H1 (cell line): ENCODE measurements at regions not wholly inside any gene's neighbourhood (a gene's known extent, or its start where the extent isn't known, plus 50 kb on each side); places are given as distances from the start of the nearest gene placed in this dataset.

Experiments
- CTCF ChIA-PET: fragments of 300-600 bp; sonication (Branson Sonifier 250); formaldehyde crosslinking; loops from one replicate; lab custom pipeline; 2021; ENCODE audit not compliant: partially characterized antibody; lab: Charles Lee
- POLR2A ChIA-PET: fragments of 300-600 bp; sonication (Branson Sonifier 250); formaldehyde crosslinking; loops from one replicate; lab custom pipeline; 2021; ENCODE audit warnings: inconsistent platforms; ENCODE audit not compliant: partially characterized antibody; lab: Charles Lee
- DNase-seq, 2 experiments: peaks; one replicate each; pipeline versions ENCODE4 v3.0.0 to v3.0.0-alpha.2; 2010 to 2022; ENCODE audit warnings: low spot score in 2 of 2, low read depth in 1 of 2, mixed read lengths in 1 of 2
- FAIRE-seq: peaks from 2 replicates; lab custom pipeline; 2011; peaks lifted over from hg19 to GRCh38; lab: Jason Lieb, UNC
- H2AFZ ChIP-seq: 2 replicates; pipeline ENCODE4 v1.8.1; 2012; ENCODE audit warnings: low read length, inconsistent platforms
- H2AK5ac ChIP-seq: 2 replicates; pipeline ENCODE4 v1.6.1; 2013; ENCODE audit warnings: low read depth, low read length
- H2BK120ac ChIP-seq: replicated peaks from 2 replicates; pipeline ENCODE3; 2013; ENCODE audit warnings: low read depth, low read length, inconsistent platforms
- H2BK12ac ChIP-seq: 2 replicates; pipeline ENCODE4 v1.6.1; 2013; ENCODE audit warnings: low read depth, low read length
- H2BK15ac ChIP-seq: 2 replicates; pipeline ENCODE4 v1.6.1; 2013; ENCODE audit warnings: low read length
- H2BK20ac ChIP-seq: 2 replicates; pipeline ENCODE4 v1.6.1; 2013; ENCODE audit warnings: low read length
- H2BK5ac ChIP-seq: 2 replicates; pipeline ENCODE4 v1.6.1; 2013; ENCODE audit warnings: low read depth, low read length
- H3K14ac ChIP-seq: 2 replicates; pipeline ENCODE4 v1.6.1; 2013; ENCODE audit warnings: inconsistent platforms; ENCODE audit not compliant: insufficient read length
- H3K18ac ChIP-seq: 2 replicates; pipeline ENCODE4 v1.6.1; 2013; ENCODE audit warnings: low read length; ENCODE audit errors: extremely low read depth
- H3K23ac ChIP-seq: 2 replicates; pipeline ENCODE4 v1.6.1; 2013; ENCODE audit warnings: inconsistent platforms; ENCODE audit not compliant: insufficient read length
- H3K23me2 ChIP-seq: 2 replicates; pipeline ENCODE4 v1.6.1; 2013; ENCODE audit warnings: low read depth, low read length
- H3K27ac ChIP-seq: 2 replicates; pipeline ENCODE4 v1.6.1; 2011; ENCODE audit warnings: low read depth, low read length, inconsistent platforms
- H3K27me3 ChIP-seq, 4 experiments: replicated peaks in 1 of 4; 1 replicate in 1 of 4; 2 replicates in 3 of 4; pipeline versions ENCODE4 v1.6.1 to v1.8.1; 2011 to 2013; ENCODE audit warnings: low read length in 3 of 4, mild to moderate bottlenecking in 3 of 4, inconsistent platforms in 2 of 4, mixed read lengths in 2 of 4, moderate library complexity in 1 of 4; ENCODE audit not compliant: control insufficient read depth in 3 of 4, insufficient read depth in 3 of 4; ENCODE audit errors: extremely low read depth in 1 of 4
- H3K36me3 ChIP-seq, 4 experiments: 2 replicates each; pipeline versions ENCODE4 v1.6.1 to v1.8.1; 2011 to 2013; ENCODE audit warnings: mild to moderate bottlenecking in 4 of 4, low read length in 3 of 4, moderate library complexity in 2 of 4, control low read depth in 1 of 4, inconsistent platforms in 1 of 4; ENCODE audit not compliant: insufficient read depth in 4 of 4, control insufficient read depth in 2 of 4
- H3K4ac ChIP-seq: replicated peaks from 2 replicates; pipeline ENCODE3; 2013; ENCODE audit warnings: low read length, low read depth, mixed read lengths, inconsistent platforms; ENCODE audit not compliant: insufficient read length
- H3K4me1 ChIP-seq, 4 experiments: replicated peaks in 1 of 4; 1 replicate in 1 of 4; 2 replicates in 3 of 4; pipeline versions ENCODE4 v1.6.1 to v1.8.1; 2011 to 2013; ENCODE audit warnings: low read length in 3 of 4, inconsistent platforms in 2 of 4, mixed read lengths in 1 of 4; ENCODE audit not compliant: insufficient read depth in 4 of 4, control insufficient read depth in 3 of 4
- H3K4me2 ChIP-seq, 2 experiments: 2 replicates each; pipeline versions ENCODE4 v1.6.1 to v1.8.1; 2011 to 2013; ENCODE audit warnings: low read depth in 2 of 2, low read length in 2 of 2, control low read depth in 1 of 2, inconsistent platforms in 1 of 2, mild to moderate bottlenecking in 1 of 2; ENCODE audit not compliant: insufficient read depth in 1 of 2
- H3K4me3 ChIP-seq, 4 experiments: fragments of 200-600, 300-600 bp in 1 of 4; sonication (generic), shearing (Covaris generic), sonication (Bioruptor Twin) in 1 of 4; 2 replicates each; pipeline versions ENCODE4 v1.5.1 to v1.8.1; 2011 to 2016; ENCODE audit warnings: low read length in 4 of 4, low read depth in 3 of 4, control low read depth in 2 of 4, inconsistent platforms in 2 of 4, mild to moderate bottlenecking in 2 of 4, mixed read lengths in 1 of 4, moderate library complexity in 1 of 4; ENCODE audit not compliant: insufficient read depth in 2 of 4; ENCODE audit errors: extremely low read depth in 1 of 4
- H3K56ac ChIP-seq: replicated peaks from 2 replicates; pipeline ENCODE3; 2013; ENCODE audit warnings: low read depth, mild to moderate bottlenecking, mixed read lengths, low read length, inconsistent platforms; ENCODE audit not compliant: insufficient read length
- H3K79me1 ChIP-seq: 2 replicates; pipeline ENCODE4 v1.6.1; 2013; ENCODE audit warnings: low read depth, low read length, control low read depth
- H3K79me2 ChIP-seq, 2 experiments: 2 replicates each; pipeline versions ENCODE4 v1.6.1 to v1.8.1; 2012 to 2013; ENCODE audit warnings: low read length in 2 of 2, mild to moderate bottlenecking in 2 of 2, inconsistent platforms in 1 of 2; ENCODE audit not compliant: insufficient read depth in 2 of 2, control insufficient read depth in 1 of 2
- H3K9ac ChIP-seq, 4 experiments: replicated peaks in 1 of 4; 1 replicate in 1 of 4; 2 replicates in 3 of 4; pipeline versions ENCODE4 v1.6.1 to v1.8.1; 2011 to 2013; ENCODE audit warnings: low read depth in 3 of 4, low read length in 3 of 4, control low read depth in 2 of 4, mild to moderate bottlenecking in 2 of 4, moderate library complexity in 2 of 4, inconsistent platforms in 1 of 4; ENCODE audit errors: extremely low read depth in 1 of 4
- H3K9me3 ChIP-seq, 2 experiments: 2 replicates each; pipeline versions ENCODE4 v1.6.1 to v1.8.1; 2012 to 2013; ENCODE audit warnings: mild to moderate bottlenecking in 2 of 2, moderate library complexity in 2 of 2, control low read depth in 1 of 2, inconsistent platforms in 1 of 2, low read depth in 1 of 2, low read length in 1 of 2, mixed read lengths in 1 of 2; ENCODE audit not compliant: insufficient read depth in 2 of 2
- H4K20me1 ChIP-seq, 2 experiments: replicated peaks in 1 of 2; 2 replicates each; pipeline versions ENCODE3 to v1.8.1; 2011 to 2013; ENCODE audit warnings: inconsistent platforms in 2 of 2, low read length in 2 of 2, mild to moderate bottlenecking in 1 of 2; ENCODE audit not compliant: insufficient read depth in 2 of 2, control insufficient read depth in 1 of 2
- H4K5ac ChIP-seq: 2 replicates; pipeline ENCODE4 v1.6.1; 2013; ENCODE audit warnings: low read length, low read depth, mixed read lengths, inconsistent platforms; ENCODE audit not compliant: insufficient read length
- H4K8ac ChIP-seq: 2 replicates; pipeline ENCODE4 v1.8.0; 2013; ENCODE audit warnings: mild to moderate bottlenecking, moderate library complexity, low read length, inconsistent platforms; ENCODE audit not compliant: insufficient read depth; ENCODE audit errors: extremely low read depth
- H4K91ac ChIP-seq: replicated peaks from 2 replicates; pipeline ENCODE3; 2013; ENCODE audit warnings: low read length, mixed read lengths, inconsistent platforms; ENCODE audit not compliant: insufficient read length
- ATF3 ChIP-seq: IDR thresholded peaks from 2 replicates; pipeline ENCODE4 v1.6.1; 2011; ENCODE audit warnings: low read depth, mild to moderate bottlenecking, low read length; ENCODE audit not compliant: insufficient read depth
- CBX5 ChIP-seq: fragments of 300-800, 300-1000 bp; sonication (generic); IDR thresholded peaks from 2 replicates; pipeline ENCODE4 v1.7.1; 2016; ENCODE audit warnings: antibody characterized with exemption, low read length, low read depth
- E2F6 ChIP-seq: IDR thresholded peaks from 2 replicates; pipeline ENCODE4 v1.6.1; 2012; ENCODE audit warnings: inconsistent platforms
- HDAC2 ChIP-seq, 2 experiments: fragments of 300-600 bp in 1 of 2; sonication (generic) in 1 of 2; IDR thresholded peaks; 2 replicates each; pipeline ENCODE4 v1.6.1; 2011 to 2012; ENCODE audit warnings: low read depth in 2 of 2, low read length in 2 of 2, mild to moderate bottlenecking in 2 of 2, moderate library complexity in 2 of 2, borderline replicate concordance in 1 of 2, inconsistent platforms in 1 of 2
- JUND ChIP-seq: IDR thresholded peaks from 2 replicates; pipeline ENCODE4 v1.6.1; 2011; ENCODE audit warnings: mild to moderate bottlenecking, improper control_type of control experiment, low read length
- KDM1A ChIP-seq: fragments of 200-600, 300-600 bp; sonication (generic); IDR thresholded peaks from 2 replicates; pipeline ENCODE4 v1.7.1; 2016; ENCODE audit warnings: mild to moderate bottlenecking, low read length, borderline replicate concordance
- KDM4A ChIP-seq: IDR thresholded peaks from one replicate; pipeline ENCODE4 v1.7.1; 2012; ENCODE audit warnings: low read depth, mild to moderate bottlenecking, moderate library complexity, low read length, inconsistent platforms; ENCODE audit not compliant: severe bottlenecking
- NANOG ChIP-seq: IDR thresholded peaks from 2 replicates; pipeline ENCODE4 v1.6.1; 2011; ENCODE audit warnings: low read length, low read depth, mild to moderate bottlenecking, inconsistent platforms; ENCODE audit not compliant: insufficient read depth, poor library complexity, severe bottlenecking
- SIN3A ChIP-seq, 2 experiments: IDR thresholded peaks in 1 of 2; conservative IDR thresholded peaks in 1 of 2; 2 replicates each; pipeline ENCODE4 v1.6.1; 2011 to 2012; ENCODE audit warnings: low read length in 2 of 2, improper control_type of control experiment in 1 of 2, low read depth in 1 of 2, mild to moderate bottlenecking in 1 of 2
- SP1 ChIP-seq: IDR thresholded peaks from 2 replicates; pipeline ENCODE4 v1.6.1; 2011; ENCODE audit warnings: low read depth, low read length
- SP4 ChIP-seq: IDR thresholded peaks from 2 replicates; pipeline ENCODE4 v1.6.1; 2012; ENCODE audit warnings: low read length, inconsistent platforms
- TCF12 ChIP-seq: IDR thresholded peaks from 2 replicates; pipeline ENCODE4 v1.6.1; 2011; ENCODE audit warnings: low read depth, mild to moderate bottlenecking, low read length
- TEAD4 ChIP-seq: IDR thresholded peaks from 2 replicates; pipeline ENCODE4 v1.6.1; 2012; ENCODE audit warnings: low read depth, low read length, inconsistent platforms, mixed read lengths
- ZNF274 ChIP-seq: IDR thresholded peaks from 2 replicates; pipeline ENCODE4 v1.7.0; 2012; ENCODE audit warnings: low read length, borderline replicate concordance; ENCODE audit errors: extremely low read depth

GRCh38 chr12:68432622-68433021, 100.5 kb upstream of the MDM1 start:
- H3K27ac ChIP-seq: no peak overlapping the region
- TF ChIP-seq SP4: no peak
- no peak for TF ChIP-seq HDAC2 (IDR thresholded peaks at IDR 0.05; ENCODE audit: borderline replicate concordance in 1 of 2, low read depth in 2 of 2, low read length in 2 of 2)
- no peak for TF ChIP-seq JUND
- TF ChIP-seq KDM1A: no peak
- no peak for TF ChIP-seq SIN3A (conservative IDR thresholded peaks at IDR 0.05 in 1 of 2, IDR thresholded peaks at IDR 0.05 in 1 of 2; ENCODE audit: low read depth in 1 of 2, low read length in 2 of 2)
- no peak for TF ChIP-seq CBX5
- no peak for TF ChIP-seq KDM4A
- TF ChIP-seq ATF3: no peak
- no peak for TF ChIP-seq E2F6
- no peak for TF ChIP-seq ZNF274
- no peak for TF ChIP-seq SP1
- no peak for TF ChIP-seq TCF12
- no peak for TF ChIP-seq TEAD4
- TF ChIP-seq NANOG: no peak

More at GRCh38 chr12:68432622-68433021, 100.5 kb upstream of the MDM1 start:
- no peaks in the 10 kb centered on the region for H3K36me3 ChIP-seq
- H3K9me3 ChIP-seq: peaks cover 4 to 10% of the 10 kb centered on the region in 2 experiments; a peak in 3 of 4 replicates
- no peak overlapping the region for H3K14ac ChIP-seq
- no peak overlapping the region for H3K9ac ChIP-seq
- no peak overlapping the region for H4K91ac ChIP-seq
- H3K23me2 ChIP-seq: no peaks in the 10 kb centered on the region
- no peak overlapping the region for H4K5ac ChIP-seq
- DNase-seq: no peak
- H3K4me1 ChIP-seq: peaks cover 0 to 7% (median 1%) of the 10 kb centered on the region in 4 experiments; a peak in 3 of 7 replicates
- H2BK12ac ChIP-seq: no peak overlapping the region
- CTCF ChIA-PET: no interaction called here
- no peak overlapping the region for H3K18ac ChIP-seq
- no peak overlapping the region for H2BK15ac ChIP-seq
- no peak overlapping the region for H3K23ac ChIP-seq
- FAIRE-seq: no peak
- no peaks in the 10 kb centered on the region for H4K20me1 ChIP-seq
- H3K4me2 ChIP-seq: no peak overlapping the region
- no peaks in the 10 kb centered on the region for H3K79me2 ChIP-seq
- no peak overlapping the region for H2AFZ ChIP-seq
- H3K4me3 ChIP-seq: no peak overlapping the region
- POLR2A ChIA-PET: interaction anchor here (0.7 kb wide), 1 partner anchor 430 kb away, joined by 3 read pairs; no protein-coding TSS in a partner anchor
- no peak overlapping the region for H3K56ac ChIP-seq
- no peak overlapping the region for H2BK20ac ChIP-seq
- H3K79me1 ChIP-seq: no peaks in the 10 kb centered on the region
- H3K4ac ChIP-seq: no peak overlapping the region
- H4K8ac ChIP-seq: no peak overlapping the region
- no peak overlapping the region for H2AK5ac ChIP-seq
- no peaks in the 10 kb centered on the region for H3K27me3 ChIP-seq
- no peak overlapping the region for H2BK5ac ChIP-seq
- H2BK120ac ChIP-seq: no peak overlapping the region
